ENCODE measurements at regions not wholly inside any gene's neighbourhood (a gene's known extent, or its start where the extent isn't known, plus 50 kb on each side); places are given as distances from the start of the nearest gene placed in this dataset.

- TF ChIP-seq ZBTB34 (CRISPR knock-in tag; IDR thresholded peaks at IDR 0.05) (no peak), RHOXF2B (CRISPR knock-in tag; conservative IDR thresholded peaks at IDR 0.05) (no peak), ZNF644 (tag; IDR thresholded peaks at IDR 0.05; ENCODE audit: low read depth) (no peak), BRCA1 (IDR thresholded peaks at IDR 0.05) (no peak), BRCA1 (CRISPR knock-in tag; IDR thresholded peaks at IDR 0.05) (no peak), HNRNPL (IDR thresholded peaks at IDR 0.05; ENCODE audit: low read depth, low read length) (no peak), GABPA (tag; conservative IDR thresholded peaks at IDR 0.05; ENCODE audit: low read depth) (0 out of 2 replicates have a peak, but pooled peaks have one; percentile 0), MBD2 (IDR thresholded peaks at IDR 0.05; ENCODE audit: borderline replicate concordance, low read depth) (no peak), JUND (IDR thresholded peaks at IDR 0.05; ENCODE audit: borderline replicate concordance, low read depth, low read length) (no peak), JUND (tag; IDR thresholded peaks at IDR 0.05; ENCODE audit: borderline replicate concordance, low read depth, low read length) (no peak; the same call in 2 of the 3 replicates), POLR3G (IDR thresholded peaks at IDR 0.05; ENCODE audit: extremely low read depth, insufficient read length, insufficient replicate concordance) (no peak), SUPT5H (IDR thresholded peaks at IDR 0.05) (no peak), ZNF766 (CRISPR knock-in tag; conservative IDR thresholded peaks at IDR 0.05) (no peak), PTBP1 (IDR thresholded peaks at IDR 0.05; ENCODE audit: low read depth, low read length) (no peak), EZH2 (IDR thresholded peaks at IDR 0.05; ENCODE audit: borderline replicate concordance, low read depth, low read length) (no peak)
- TF ChIP-seq, protein P1, sequence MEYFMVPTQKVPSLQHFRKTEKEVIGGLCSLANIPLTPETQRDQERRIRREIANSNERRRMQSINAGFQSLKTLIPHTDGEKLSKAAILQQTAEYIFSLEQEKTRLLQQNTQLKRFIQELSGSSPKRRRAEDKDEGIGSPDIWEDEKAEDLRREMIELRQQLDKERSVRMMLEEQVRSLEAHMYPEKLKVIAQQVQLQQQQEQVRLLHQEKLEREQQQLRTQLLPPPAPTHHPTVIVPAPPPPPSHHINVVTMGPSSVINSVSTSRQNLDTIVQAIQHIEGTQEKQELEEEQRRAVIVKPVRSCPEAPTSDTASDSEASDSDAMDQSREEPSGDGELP (CRISPR knock-in tag; IDR thresholded peaks at IDR 0.05; ENCODE audit: borderline replicate concordance): peak; percentile 46
- TF ChIP-seq, protein P2, sequence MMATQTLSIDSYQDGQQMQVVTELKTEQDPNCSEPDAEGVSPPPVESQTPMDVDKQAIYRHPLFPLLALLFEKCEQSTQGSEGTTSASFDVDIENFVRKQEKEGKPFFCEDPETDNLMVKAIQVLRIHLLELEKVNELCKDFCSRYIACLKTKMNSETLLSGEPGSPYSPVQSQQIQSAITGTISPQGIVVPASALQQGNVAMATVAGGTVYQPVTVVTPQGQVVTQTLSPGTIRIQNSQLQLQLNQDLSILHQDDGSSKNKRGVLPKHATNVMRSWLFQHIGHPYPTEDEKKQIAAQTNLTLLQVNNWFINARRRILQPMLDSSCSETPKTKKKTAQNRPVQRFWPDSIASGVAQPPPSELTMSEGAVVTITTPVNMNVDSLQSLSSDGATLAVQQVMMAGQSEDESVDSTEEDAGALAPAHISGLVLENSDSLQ (IDR thresholded peaks at IDR 0.05): peak; percentile 66
Observed at GRCh38 chr2:134149904-134150303, 104.0 kb upstream of the MGAT5 start (continued).
